ENCODE measurements at regions not wholly inside any gene's neighbourhood (a gene's known extent, or its start where the extent isn't known, plus 50 kb on each side); places are given as distances from the start of the nearest gene placed in this dataset.

- no peaks in the 10 kb centered on the region for H3K27me3 ChIP-seq
- H3K4me1 ChIP-seq (ENCODE audit: insufficient read depth) = no peaks in the 10 kb centered on the region
- H3K36me3 ChIP-seq = no peaks in the 10 kb centered on the region
- intact Hi-C loops (cut with DNase I) = no loop called here
- DNase-seq = no peak
- WGBS, 3 donors = 58 to 61% (median 60%) methylated on average over 4 of the region's 4 CpGs
- no peak overlapping the region for H3K27ac ChIP-seq
- no peak overlapping the region for H3K4me3 ChIP-seq
- no peak for TF ChIP-seq EP300 (IDR thresholded peaks at IDR 0.05)
- TF ChIP-seq POLR2A (IDR thresholded peaks at IDR 0.05) = no peak
- no peak for TF ChIP-seq CTCF (IDR thresholded peaks at IDR 0.05)
- H3K9me3 ChIP-seq = no peaks in the 10 kb centered on the region
Observed at GRCh38 chr6:21306546-21306945, 287.0 kb upstream of the SOX4 start.

GRCh38 chr6:21309807-21310221 lies 283.7 kb upstream of the SOX4 start:
- no peaks in the 10 kb centered on the region for H3K9me3 ChIP-seq
- no peaks in the 10 kb centered on the region for H3K4me1 ChIP-seq (ENCODE audit: insufficient read depth)
- no peak for DNase-seq
- H3K4me3 ChIP-seq = no peak overlapping the region
- no peaks in the 10 kb centered on the region for H3K36me3 ChIP-seq
- no peak overlapping the region for H3K27ac ChIP-seq
- intact Hi-C loops (cut with DNase I) = loop anchor here in 1 of 4 donors (10.0 kb wide), 1 partner anchor 545 kb away; no protein-coding TSS in a partner anchor
- H3K27me3 ChIP-seq = no peaks in the 10 kb centered on the region
- TF ChIP-seq POLR2A (IDR thresholded peaks at IDR 0.05) (no peak), EP300 (IDR thresholded peaks at IDR 0.05) (no peak), CTCF (IDR thresholded peaks at IDR 0.05) (no peak)
- WGBS, 3 donors = 51 to 56% (median 52%) methylated on average over 11 of the region's 11 CpGs

DNA sequence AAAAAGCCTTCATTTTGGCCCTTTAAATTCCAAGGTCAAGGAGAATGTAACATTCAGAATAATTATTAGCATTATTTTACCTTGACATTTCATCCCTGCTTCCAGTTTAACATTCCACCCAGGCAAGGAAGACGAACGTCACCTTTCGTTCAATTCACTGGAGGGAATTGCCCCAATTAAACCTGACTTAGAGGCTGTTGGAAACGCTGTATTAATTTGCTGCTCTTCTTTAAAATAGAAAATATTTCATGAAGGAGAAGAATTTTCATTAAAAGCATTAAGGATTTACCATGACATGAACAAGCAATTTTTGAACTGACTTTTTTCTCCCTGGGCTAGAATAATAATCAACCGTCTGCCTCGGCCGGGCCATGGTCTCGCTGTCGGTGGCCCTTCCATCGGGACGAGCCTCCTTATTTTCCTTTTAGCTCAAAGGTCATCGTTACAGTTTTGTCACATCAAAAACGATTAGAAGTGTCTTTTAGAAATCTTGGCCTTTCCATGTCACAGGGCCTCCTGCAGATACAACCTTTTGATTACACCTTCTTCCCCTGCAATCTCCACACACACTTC lies 282.9 kb upstream of the SOX4 start:
- H3K27ac ChIP-seq = no peak overlapping the region
- no peak for DNase-seq
- H3K36me3 ChIP-seq = no peaks in the 10 kb centered on the region
- H3K9me3 ChIP-seq = no peaks in the 10 kb centered on the region
- no peaks in the 10 kb centered on the region for H3K27me3 ChIP-seq
- no peak overlapping the region for H3K4me3 ChIP-seq
- intact Hi-C loops (cut with DNase I) = loop anchor here in 1 of 4 donors (10.0 kb wide), 1 partner anchor 546 kb away; no protein-coding TSS in a partner anchor
- no peaks in the 10 kb centered on the region for H3K4me1 ChIP-seq (ENCODE audit: insufficient read depth)
- no peak for TF ChIP-seq CTCF (IDR thresholded peaks at IDR 0.05)
- no peak for TF ChIP-seq POLR2A (IDR thresholded peaks at IDR 0.05)
- TF ChIP-seq EP300 (IDR thresholded peaks at IDR 0.05) = no peak
- 86 to 94% (median 86%) methylated on average over 13 of the region's 13 CpGs for WGBS, 3 donors

DNA sequence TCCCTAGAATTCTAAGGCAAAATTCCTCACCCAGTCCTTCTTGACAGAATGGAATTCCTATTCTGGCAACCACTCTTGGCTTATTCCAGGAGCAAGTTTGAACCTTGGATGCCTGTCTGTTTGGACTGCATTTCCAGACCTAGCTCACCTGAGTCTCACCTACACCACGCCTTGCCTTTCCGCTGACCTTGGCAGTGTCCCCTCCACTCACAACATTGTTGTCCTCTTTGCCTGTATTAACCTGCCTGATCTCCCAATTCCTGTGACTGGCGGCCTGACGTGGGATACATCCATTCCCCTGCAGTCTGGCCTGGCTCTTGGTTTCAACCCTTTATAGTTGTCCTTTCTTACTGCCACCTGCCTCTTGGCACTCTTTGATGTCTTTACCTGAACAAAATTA lies 281.4 kb upstream of the SOX4 start:
- Histone ChIP-seq H3K27ac (no peak overlapping the region), H3K4me3 (no peak overlapping the region), H3K27me3 (no peaks in the 10 kb centered on the region), H3K9me3 (no peaks in the 10 kb centered on the region), H3K36me3 (no peaks in the 10 kb centered on the region), H3K4me1 (ENCODE audit: insufficient read depth) (no peaks in the 10 kb centered on the region)
- DNase-seq = no peak
- intact Hi-C loops (cut with DNase I) = loop anchor here in 1 of 4 donors (10.0 kb wide), 1 partner anchor 547 kb away; no protein-coding TSS in a partner anchor
- TF ChIP-seq EP300 (IDR thresholded peaks at IDR 0.05) (no peak), POLR2A (IDR thresholded peaks at IDR 0.05) (no peak), CTCF (IDR thresholded peaks at IDR 0.05) (no peak)
- 97 to 99% (median 99%) methylated on average over 4 of the region's 4 CpGs for WGBS, 3 donors
